WI38 (cell line): ENCODE measurements at regions not wholly inside any gene's neighbourhood (a gene's known extent, or its start where the extent isn't known, plus 50 kb on each side); places are given as distances from the start of the nearest gene placed in this dataset.
"Not testable (repeated sequence)": the region's sequence is repeated elsewhere in the genome, so short reads cannot be mapped to it uniquely, and the experiment has no call there.

Source experiments
- H3K4me3 ChIP-seq: 2 replicates; pipeline ENCODE4 v1.5.1; 2011; ENCODE audit warnings: low read depth, mild to moderate bottlenecking, control low read depth, low read length
- CTCF ChIP-seq: IDR thresholded peaks from 2 replicates; pipeline ENCODE4 v1.5.1; 2012; ENCODE audit warnings: low read depth, mild to moderate bottlenecking, control low read depth, low read length

DNA sequence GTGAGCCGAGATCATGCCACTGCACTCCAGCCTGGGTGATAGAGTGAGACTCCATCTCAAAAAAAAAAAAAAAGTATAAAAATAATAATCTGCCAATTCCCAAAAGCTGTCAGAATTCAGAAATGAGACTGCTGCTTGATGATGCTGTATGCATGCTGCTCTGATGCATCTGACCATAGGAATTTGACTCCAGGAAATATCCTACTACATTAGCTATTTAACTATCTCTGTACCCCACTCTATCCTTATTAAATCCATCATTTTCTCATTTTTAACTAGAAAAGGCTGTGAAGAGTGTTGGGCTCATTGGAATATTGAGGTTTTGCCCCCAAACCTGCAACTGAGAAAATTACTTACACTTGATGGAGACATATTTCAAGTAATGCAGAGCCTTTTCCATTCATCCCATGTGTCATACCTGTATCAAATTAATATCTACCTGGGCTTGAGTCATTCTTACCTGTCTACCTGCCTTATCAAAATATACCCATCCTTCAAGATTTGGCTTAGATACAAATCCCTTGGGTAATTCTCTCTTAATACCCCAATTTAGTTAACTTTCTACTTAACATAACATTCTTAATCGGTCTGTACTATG lies 135.2 kb upstream of the PREP start:
- no peak overlapping the region for H3K4me3 ChIP-seq
- no peak for TF ChIP-seq CTCF

GRCh38 chr6:105536961-105537360 lies 134.1 kb upstream of the PREP start:
- no peak overlapping the region for H3K4me3 ChIP-seq
- no peak for TF ChIP-seq CTCF

DNA sequence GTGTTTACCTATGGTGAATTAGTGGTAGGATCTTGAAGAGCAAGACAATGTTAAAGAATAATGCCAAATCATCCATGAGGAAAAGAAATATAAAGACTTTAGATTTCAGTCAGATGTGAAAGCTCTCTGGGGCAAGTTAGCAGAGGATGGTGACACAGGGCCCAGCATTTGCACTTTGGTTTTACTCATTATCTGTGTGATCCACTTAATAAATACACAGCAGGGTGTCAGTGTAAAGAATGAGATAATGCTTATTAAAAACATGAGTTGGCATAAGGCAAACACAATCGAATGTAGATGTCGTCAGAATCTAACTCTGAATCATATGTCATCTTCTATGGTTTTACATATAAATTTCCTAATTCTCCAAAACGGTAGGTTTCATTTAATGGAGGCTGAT lies 130.4 kb upstream of the PREP start:
- no peak overlapping the region for H3K4me3 ChIP-seq
- TF ChIP-seq CTCF, result no peak

DNA sequence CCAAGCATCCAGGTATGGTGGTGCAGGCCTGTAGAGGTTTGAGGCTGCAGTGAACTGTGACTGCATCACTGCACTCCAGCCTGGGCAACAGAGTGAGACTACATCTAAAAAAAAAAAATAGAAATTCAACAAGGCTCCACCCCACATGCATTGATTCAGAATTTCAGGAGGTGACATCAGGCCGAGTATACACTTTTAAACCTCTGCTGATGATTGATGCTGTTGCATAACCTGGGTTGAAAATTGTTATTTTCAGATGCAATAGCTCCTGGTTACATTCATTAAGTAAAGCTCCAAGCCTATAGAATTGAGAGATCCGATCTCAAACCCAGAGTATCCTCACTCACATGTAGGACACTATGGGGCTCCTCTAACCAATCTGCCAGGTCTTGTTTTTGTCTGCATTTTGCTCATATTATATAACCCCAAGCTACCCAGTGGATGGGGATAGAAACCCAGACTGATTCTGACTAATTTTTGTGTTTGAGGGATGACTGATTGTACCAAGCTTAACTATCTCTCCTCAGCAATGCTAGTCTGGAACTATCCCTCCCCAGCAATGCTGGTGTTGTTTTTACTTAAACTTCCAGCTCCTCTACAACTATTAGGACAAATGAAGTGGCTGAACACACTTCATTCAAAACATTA lies 123.5 kb upstream of the PREP start:
- no peak overlapping the region for H3K4me3 ChIP-seq
- no peak for TF ChIP-seq CTCF

GRCh38 chr6:105522626-105523322 lies 119.9 kb upstream of the PREP start:
- TF ChIP-seq CTCF, result no peak
- H3K4me3 ChIP-seq, result no peak overlapping the region

DNA sequence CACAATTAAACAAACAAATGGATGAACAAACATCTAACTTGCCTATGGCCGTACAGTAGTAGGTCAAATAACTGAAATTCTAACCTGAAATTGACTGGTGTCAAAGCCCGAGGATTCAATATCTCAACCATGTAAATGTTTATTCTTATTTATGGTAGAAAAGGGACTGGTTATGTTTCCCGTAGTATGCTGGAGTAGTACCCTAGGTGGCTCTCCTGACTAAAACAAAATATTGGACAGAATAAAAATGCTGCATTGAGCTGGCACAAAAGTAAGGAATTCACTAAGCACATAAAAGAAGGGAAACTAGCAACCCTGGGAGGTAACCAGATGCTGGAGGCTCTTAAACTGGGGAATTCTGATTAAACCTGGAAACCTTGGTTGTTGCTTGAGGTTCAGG lies 117.1 kb upstream of the PREP start:
- H3K4me3 ChIP-seq, result no peak overlapping the region
- no peak for TF ChIP-seq CTCF

GRCh38 chr6:105518993-105519392 lies 116.1 kb upstream of the PREP start:
- H3K4me3 ChIP-seq, result not testable (repeated sequence)
